Chondrocyte (in vitro differentiated cells): ENCODE measurements at regions not wholly inside any gene's neighbourhood (a gene's known extent, or its start where the extent isn't known, plus 50 kb on each side); places are given as distances from the start of the nearest gene placed in this dataset.
A peak's percentile ranks its signal among the peaks of the same experiment; 100 is the strongest.

Source experiments
- DNase-seq: peaks from one replicate; pipeline ENCODE4 v3.0.0; 2021; ENCODE audit warnings: mixed read lengths, low spot score
- H3K27ac Mint-ChIP-seq: one replicate; pipeline ENCODE4 v1.8.0; 2021; ENCODE audit warnings: mild to moderate bottlenecking, moderate library complexity, mixed read lengths; ENCODE audit not compliant: unreplicated experiment
- H3K27me3 Mint-ChIP-seq: 2 replicates; pipeline ENCODE4 v1.8.0; 2021; ENCODE audit warnings: low read depth, mixed read lengths
- H3K36me3 Mint-ChIP-seq: 2 replicates; pipeline ENCODE4 v1.8.0; 2021; ENCODE audit warnings: low read depth, mixed read lengths
- H3K4me1 Mint-ChIP-seq: 2 replicates; pipeline ENCODE4 v1.8.0; 2021; ENCODE audit warnings: low read depth, mild to moderate bottlenecking, mixed read lengths
- H3K4me3 Mint-ChIP-seq: one replicate; pipeline ENCODE4 v1.8.0; 2021; ENCODE audit warnings: mild to moderate bottlenecking, moderate library complexity, mixed read lengths; ENCODE audit not compliant: unreplicated experiment
- H3K9me3 Mint-ChIP-seq: 2 replicates; pipeline ENCODE4 v1.8.0; 2021; ENCODE audit warnings: low read depth, mixed read lengths
- TF ChIP-seq, protein P1 (sequence below): fragments of 200-600 bp; sonication (generic); IDR thresholded peaks from 2 replicates; pipeline ENCODE4 v1.5.0; 2021; ENCODE audit warnings: antibody characterized with exemption, mild to moderate bottlenecking, moderate library complexity

DNA sequence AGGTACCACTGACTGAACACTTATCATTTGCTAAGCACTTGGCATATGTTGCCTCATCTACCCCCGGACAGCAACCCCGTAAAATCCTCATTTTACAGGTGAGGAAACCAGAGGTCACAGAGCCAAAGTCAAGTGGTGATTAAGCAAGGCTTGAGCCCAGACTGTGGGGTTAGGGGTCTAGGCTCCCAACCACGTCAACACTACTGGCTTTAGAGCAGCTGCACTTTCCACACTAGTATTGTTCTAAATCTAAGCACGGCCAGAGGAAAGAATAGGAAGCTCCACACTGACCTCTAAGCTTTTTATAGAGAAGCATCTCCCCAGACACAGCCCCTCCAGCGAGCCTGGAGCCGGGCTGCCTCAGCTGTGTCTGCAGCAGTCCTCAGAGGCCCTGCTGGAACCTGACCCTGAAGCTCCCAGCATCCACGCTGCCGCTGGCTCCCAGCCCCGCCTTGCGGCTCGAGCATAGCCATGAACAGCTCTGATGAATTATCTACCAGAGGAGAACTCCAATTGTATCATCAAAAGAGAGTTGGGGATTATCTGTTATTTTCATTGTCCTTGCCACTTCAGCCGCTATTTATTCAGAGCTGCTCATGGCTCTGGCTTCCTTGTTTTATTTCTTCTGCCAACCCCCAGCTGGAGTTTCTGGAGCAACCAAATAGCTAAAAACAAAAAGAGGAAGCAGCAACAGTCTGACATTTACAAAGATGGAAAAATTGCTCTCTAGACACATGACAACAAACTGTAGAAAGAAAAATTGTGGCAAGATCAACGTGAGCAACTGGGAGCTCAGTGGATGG is 62.2 kb upstream of the RTN4 start:
- Mint-ChIP-seq H3K4me1 (peaks cover 90% of the 10 kb centered on the region), H3K4me3 (peak overlapping the region; percentile 45), H3K9me3 (no peaks in the 10 kb centered on the region)

DNA sequence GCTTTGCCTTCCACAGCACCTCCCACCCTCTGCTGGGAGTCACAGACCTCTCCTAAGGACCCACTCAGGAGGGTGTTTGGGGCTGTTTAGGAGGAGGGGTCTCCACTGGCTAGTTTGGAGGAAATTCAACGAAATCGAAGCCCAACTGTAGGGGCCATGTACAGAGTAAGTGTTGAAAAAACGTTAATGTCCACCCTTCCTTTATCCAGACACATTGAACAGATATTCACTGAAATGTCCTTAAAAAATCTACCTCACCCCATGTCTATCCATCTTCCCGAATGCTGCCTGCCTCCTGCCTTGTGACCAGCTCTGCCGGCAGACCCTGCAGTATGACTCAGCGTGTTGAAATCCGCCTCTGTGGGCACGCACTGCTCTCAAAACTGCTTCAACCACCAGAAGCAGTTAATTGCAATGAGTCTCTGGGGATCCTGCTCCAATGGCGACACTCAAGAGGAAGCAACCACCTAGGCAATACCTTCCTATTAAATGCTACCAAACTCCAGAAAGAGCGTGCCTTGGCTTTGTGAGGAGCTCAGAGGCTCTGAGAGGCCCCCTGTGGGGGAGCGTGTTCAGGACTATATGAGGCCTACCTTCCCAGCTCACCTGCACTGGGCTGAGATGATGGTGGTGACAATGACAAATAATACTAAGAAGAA is 61.4 kb upstream of the RTN4 start:
- Mint-ChIP-seq H3K27me3 (no peaks in the 10 kb centered on the region), H3K36me3 (no peaks in the 10 kb centered on the region), H3K4me1 (peaks cover 90% of the 10 kb centered on the region), H3K4me3 (peak overlapping the region; percentile 29), H3K27ac (peak overlapping the region; percentile 97), H3K9me3 (no peaks in the 10 kb centered on the region)
- DNase-seq: no peak
- TF ChIP-seq, protein P1, sequence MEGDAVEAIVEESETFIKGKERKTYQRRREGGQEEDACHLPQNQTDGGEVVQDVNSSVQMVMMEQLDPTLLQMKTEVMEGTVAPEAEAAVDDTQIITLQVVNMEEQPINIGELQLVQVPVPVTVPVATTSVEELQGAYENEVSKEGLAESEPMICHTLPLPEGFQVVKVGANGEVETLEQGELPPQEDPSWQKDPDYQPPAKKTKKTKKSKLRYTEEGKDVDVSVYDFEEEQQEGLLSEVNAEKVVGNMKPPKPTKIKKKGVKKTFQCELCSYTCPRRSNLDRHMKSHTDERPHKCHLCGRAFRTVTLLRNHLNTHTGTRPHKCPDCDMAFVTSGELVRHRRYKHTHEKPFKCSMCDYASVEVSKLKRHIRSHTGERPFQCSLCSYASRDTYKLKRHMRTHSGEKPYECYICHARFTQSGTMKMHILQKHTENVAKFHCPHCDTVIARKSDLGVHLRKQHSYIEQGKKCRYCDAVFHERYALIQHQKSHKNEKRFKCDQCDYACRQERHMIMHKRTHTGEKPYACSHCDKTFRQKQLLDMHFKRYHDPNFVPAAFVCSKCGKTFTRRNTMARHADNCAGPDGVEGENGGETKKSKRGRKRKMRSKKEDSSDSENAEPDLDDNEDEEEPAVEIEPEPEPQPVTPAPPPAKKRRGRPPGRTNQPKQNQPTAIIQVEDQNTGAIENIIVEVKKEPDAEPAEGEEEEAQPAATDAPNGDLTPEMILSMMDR: no peak

More for the DNA sequence above, 62.2 kb upstream of the RTN4 start:
- no peaks in the 10 kb centered on the region for H3K27me3 Mint-ChIP-seq
- peak overlapping the region; percentile 97 for H3K27ac Mint-ChIP-seq
- TF ChIP-seq, protein P1: peak; percentile 37
- no peaks in the 10 kb centered on the region for H3K36me3 Mint-ChIP-seq
- no peak for DNase-seq

DNA sequence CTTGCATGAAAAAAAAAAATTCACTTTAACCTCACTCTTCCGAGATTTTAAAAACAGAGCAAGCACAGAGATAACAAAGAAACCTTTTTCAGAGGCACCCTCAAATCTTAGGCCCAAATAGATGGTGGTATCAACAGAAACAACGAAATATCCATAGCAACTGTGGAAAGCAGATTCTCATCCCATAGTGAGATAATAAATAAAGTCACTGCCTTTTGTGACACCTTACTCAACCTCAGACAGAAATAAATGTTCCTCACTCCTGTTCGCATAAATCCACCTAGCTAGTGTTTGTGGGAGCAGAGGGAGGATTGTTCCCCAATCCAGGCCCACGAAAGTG is 60.9 kb upstream of the RTN4 start:
- H3K4me1 Mint-ChIP-seq: peaks cover 89% of the 10 kb centered on the region
- H3K4me3 Mint-ChIP-seq: peak overlapping the region; percentile 29
- TF ChIP-seq, protein P1: no peak

DNA sequence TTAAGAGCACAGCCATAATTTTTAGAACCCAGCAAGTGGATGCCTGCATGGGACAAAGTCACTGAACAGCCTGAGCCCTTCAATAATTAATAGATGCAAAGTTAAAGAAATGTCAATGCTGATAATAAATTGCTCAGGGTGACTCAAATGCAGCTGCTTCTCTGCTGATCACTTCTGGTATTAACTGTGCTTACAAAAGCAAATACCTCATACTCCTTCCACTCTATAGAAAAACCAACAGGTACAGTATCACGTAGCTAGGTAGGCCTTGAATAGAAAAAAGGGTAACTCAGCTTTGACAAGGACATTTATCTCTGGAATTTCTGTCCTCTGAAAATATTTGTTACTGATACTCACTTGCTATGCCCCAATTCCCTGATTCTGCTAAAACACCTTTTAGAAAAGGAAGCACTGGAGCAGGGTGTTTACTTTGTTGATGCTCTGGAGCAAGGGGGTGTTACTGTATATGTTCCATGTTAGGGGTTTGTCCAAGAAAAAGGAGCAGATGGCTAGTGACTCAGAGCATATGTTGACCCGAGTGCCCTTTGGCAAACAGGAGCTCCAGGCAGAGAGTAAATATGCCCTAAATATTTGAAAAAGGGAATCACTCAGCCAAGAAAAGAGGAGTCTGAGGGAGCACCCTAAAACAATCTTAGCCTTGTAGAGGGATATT is 59.1 kb upstream of the RTN4 start:
- no peak for DNase-seq
- H3K4me3 Mint-ChIP-seq: no peak overlapping the region
- H3K27ac Mint-ChIP-seq: peak overlapping the region; percentile 97
- peaks cover 86% of the 10 kb centered on the region for H3K4me1 Mint-ChIP-seq
- no peaks in the 10 kb centered on the region for H3K27me3 Mint-ChIP-seq
- TF ChIP-seq, protein P1: no peak
- no peaks in the 10 kb centered on the region for H3K36me3 Mint-ChIP-seq
- H3K9me3 Mint-ChIP-seq: no peaks in the 10 kb centered on the region

More for the DNA sequence above, 60.9 kb upstream of the RTN4 start:
- Mint-ChIP-seq H3K9me3 (no peaks in the 10 kb centered on the region), H3K27me3 (no peaks in the 10 kb centered on the region), H3K36me3 (no peaks in the 10 kb centered on the region), H3K27ac (peak overlapping the region; percentile 97)
- DNase-seq: no peak

DNA sequence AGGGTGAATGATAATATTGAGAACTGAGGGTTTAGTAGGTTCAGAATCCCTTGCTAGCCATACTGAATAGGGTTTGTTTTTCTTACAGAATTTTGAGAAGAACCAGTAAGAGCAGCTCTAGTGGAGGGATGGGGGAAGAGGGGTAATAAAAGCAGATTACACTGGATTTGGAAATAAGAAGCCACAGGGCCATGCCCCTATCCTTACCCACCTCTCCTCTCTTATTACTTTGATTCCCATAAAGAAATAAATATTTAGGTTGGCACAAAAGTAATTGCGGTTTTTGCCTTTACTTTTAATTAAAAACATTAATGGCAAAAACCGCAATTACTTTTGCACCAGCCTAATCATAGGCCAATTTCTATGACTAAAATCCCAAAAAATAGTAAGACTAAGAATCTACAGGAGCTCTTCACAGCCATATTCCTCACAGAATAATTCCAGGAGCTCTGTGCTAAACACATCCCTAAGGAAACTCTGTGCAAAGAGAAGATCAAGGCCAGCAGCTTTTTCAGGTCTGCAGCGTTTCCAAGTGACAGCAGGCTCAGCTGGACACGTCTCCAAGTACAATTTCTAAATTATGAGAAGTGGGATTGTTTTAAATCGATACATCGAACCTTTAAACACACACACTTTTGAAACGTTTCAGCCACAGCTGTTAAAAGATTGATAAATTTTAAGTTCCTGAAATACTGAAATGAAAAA is 58.4 kb upstream of the RTN4 start:
- H3K9me3 Mint-ChIP-seq: no peaks in the 10 kb centered on the region
- TF ChIP-seq, protein P1: no peak
- H3K4me1 Mint-ChIP-seq: peaks cover 81% of the 10 kb centered on the region
- no peak overlapping the region for H3K4me3 Mint-ChIP-seq
- no peaks in the 10 kb centered on the region for H3K36me3 Mint-ChIP-seq
- no peak for DNase-seq
- no peaks in the 10 kb centered on the region for H3K27me3 Mint-ChIP-seq
- peak overlapping the region; percentile 97 for H3K27ac Mint-ChIP-seq
